Esophagus muscularis mucosa (tissue), 4 donors: ENCODE measurements at regions not wholly inside any gene's neighbourhood (a gene's known extent, or its start where the extent isn't known, plus 50 kb on each side); places are given as distances from the start of the nearest gene placed in this dataset.

Experiments
- CTCF ChIP-seq, 3 experiments: fragments of 200-600 bp in 2 of 3; fragments of 450-650 bp in 1 of 3; sonication (generic) in 2 of 3; IDR thresholded peaks; one replicate each; pipeline ENCODE4 v1.5.1; 2017 to 2019; ENCODE audit warnings: antibody characterized with exemption in 3 of 3, mild to moderate bottlenecking in 2 of 3, moderate library complexity in 1 of 3
- EP300 ChIP-seq: sonication (generic); formaldehyde crosslinking; IDR thresholded peaks from one replicate; pipeline ENCODE4 v1.6.1; 2017; ENCODE audit warnings: antibody characterized with exemption
- POLR2A ChIP-seq: fragments of 450-650 bp; IDR thresholded peaks from one replicate; pipeline ENCODE4 v1.6.1; 2017; ENCODE audit warnings: antibody characterized with exemption, moderate library complexity, mild to moderate bottlenecking, low read depth

- TF ChIP-seq CTCF (IDR thresholded peaks at IDR 0.05) (no peak), POLR2A (no peak), EP300 (no peak)
Measured at GRCh38 chr12:77613411-77613810, 217.3 kb upstream of the NAV3 start.
